Suprapubic skin (tissue), 4 donors: ENCODE measurements at regions not wholly inside any gene's neighbourhood (a gene's known extent, or its start where the extent isn't known, plus 50 kb on each side); places are given as distances from the start of the nearest gene placed in this dataset.

Source experiments
- CTCF ChIP-seq, 2 donors: fragments of 200-600 bp in 1 of 2; fragments of 450-650 bp in 1 of 2; sonication (generic) in 1 of 2; IDR thresholded peaks; one replicate each; pipeline ENCODE4 v1.5.1; 2016 to 2019; ENCODE audit warnings: antibody characterized with exemption in 2 of 2, mild to moderate bottlenecking in 1 of 2, moderate library complexity in 1 of 2
- POLR2A ChIP-seq, 2 donors: fragments of 450-650 bp; IDR thresholded peaks; one replicate each; pipeline ENCODE4 v1.6.1; 2017; ENCODE audit warnings: antibody characterized with exemption in 2 of 2, mild to moderate bottlenecking in 2 of 2, moderate library complexity in 2 of 2
- POLR2AphosphoS5 ChIP-seq, 3 donors: sonication (generic); formaldehyde crosslinking; IDR thresholded peaks; one replicate each; pipeline ENCODE4 v1.6.1; 2017; ENCODE audit warnings: antibody characterized with exemption in 3 of 3

- TF ChIP-seq POLR2AphosphoS5 (IDR thresholded peaks at IDR 0.05) (no peak), CTCF (IDR thresholded peaks at IDR 0.05) (no peak), POLR2A (IDR thresholded peaks at IDR 0.05) (no peak)
Measured at GRCh38 chr5:18771097-18771610, 1136.9 kb downstream of the TAF11L14 start.
